Mammary epithelial cell (primary cell): ENCODE measurements at regions not wholly inside any gene's neighbourhood (a gene's known extent, or its start where the extent isn't known, plus 50 kb on each side); places are given as distances from the start of the nearest gene placed in this dataset.

Source experiments
- CTCF ChIP-seq, 2 donors: IDR thresholded peaks in 1 of 2; conservative IDR thresholded peaks in 1 of 2; 2 replicates each; pipeline ENCODE4 v1.5.1; 2011 to 2012; ENCODE audit warnings: inconsistent platforms in 2 of 2, low read length in 2 of 2, mild to moderate bottlenecking in 2 of 2, control low read depth in 1 of 2, low read depth in 1 of 2; ENCODE audit not compliant: insufficient read depth in 1 of 2; ENCODE audit errors: extremely low read depth in 1 of 2
- EZH2 ChIP-seq: IDR thresholded peaks from 2 replicates; pipeline ENCODE4 v1.6.1; 2012; ENCODE audit warnings: low read length, inconsistent platforms, borderline replicate concordance

GRCh38 chr2:81396417-81397019, 1092.0 kb upstream of the LRRTM1 start:
- TF ChIP-seq CTCF (conservative IDR thresholded peaks at IDR 0.05 in 1 of 2, IDR thresholded peaks at IDR 0.05 in 1 of 2; ENCODE audit: extremely low read depth in 1 of 2, insufficient read depth in 1 of 2, low read depth in 1 of 2, low read length in 2 of 2), result no peak
- TF ChIP-seq EZH2, result no peak
